ENCODE measurements at regions not wholly inside any gene's neighbourhood (a gene's known extent, or its start where the extent isn't known, plus 50 kb on each side); places are given as distances from the start of the nearest gene placed in this dataset.
"Not testable (repeated sequence)": the region's sequence is repeated elsewhere in the genome, so short reads cannot be mapped to it uniquely, and the experiment has no call there.

DNA sequence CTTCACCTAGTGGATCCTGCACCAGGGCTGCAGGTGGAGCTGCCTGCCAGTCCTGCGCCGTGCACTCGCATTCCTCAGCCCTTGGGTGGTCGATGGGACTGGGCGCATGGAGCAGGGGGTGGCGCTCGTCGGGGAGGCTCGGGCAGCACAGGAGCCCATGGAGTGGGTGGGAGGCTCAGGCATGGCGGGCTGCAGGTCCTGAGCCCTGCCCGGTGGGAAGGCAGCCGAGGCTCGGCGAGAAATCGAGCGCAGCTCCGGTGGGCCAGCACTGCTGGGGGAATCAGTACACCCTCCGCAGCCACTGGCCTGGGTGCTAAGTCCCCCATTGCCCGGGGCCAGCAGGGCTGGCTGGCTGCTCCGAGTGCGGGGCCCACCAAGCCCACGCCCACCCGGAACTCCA is 182.2 kb upstream of the LHX8 start:
- not testable (repeated sequence) for TF ChIP-seq POLR2A (IDR thresholded peaks at IDR 0.05; ENCODE audit: low read depth, low read length); POLR2AphosphoS5 (IDR thresholded peaks at IDR 0.05; ENCODE audit: low read depth, low read length); POU2F2 (IDR thresholded peaks at IDR 0.05; ENCODE audit: low read depth, low read length); TAF1 (IDR thresholded peaks at IDR 0.05; ENCODE audit: low read depth, low read length); SPI1 (IDR thresholded peaks at IDR 0.05; ENCODE audit: low read depth, low read length); PAX5 (IDR thresholded peaks at IDR 0.05; ENCODE audit: insufficient read depth, low read length, severe bottlenecking)
